ENCODE measurements at regions not wholly inside any gene's neighbourhood (a gene's known extent, or its start where the extent isn't known, plus 50 kb on each side); places are given as distances from the start of the nearest gene placed in this dataset.

DNA sequence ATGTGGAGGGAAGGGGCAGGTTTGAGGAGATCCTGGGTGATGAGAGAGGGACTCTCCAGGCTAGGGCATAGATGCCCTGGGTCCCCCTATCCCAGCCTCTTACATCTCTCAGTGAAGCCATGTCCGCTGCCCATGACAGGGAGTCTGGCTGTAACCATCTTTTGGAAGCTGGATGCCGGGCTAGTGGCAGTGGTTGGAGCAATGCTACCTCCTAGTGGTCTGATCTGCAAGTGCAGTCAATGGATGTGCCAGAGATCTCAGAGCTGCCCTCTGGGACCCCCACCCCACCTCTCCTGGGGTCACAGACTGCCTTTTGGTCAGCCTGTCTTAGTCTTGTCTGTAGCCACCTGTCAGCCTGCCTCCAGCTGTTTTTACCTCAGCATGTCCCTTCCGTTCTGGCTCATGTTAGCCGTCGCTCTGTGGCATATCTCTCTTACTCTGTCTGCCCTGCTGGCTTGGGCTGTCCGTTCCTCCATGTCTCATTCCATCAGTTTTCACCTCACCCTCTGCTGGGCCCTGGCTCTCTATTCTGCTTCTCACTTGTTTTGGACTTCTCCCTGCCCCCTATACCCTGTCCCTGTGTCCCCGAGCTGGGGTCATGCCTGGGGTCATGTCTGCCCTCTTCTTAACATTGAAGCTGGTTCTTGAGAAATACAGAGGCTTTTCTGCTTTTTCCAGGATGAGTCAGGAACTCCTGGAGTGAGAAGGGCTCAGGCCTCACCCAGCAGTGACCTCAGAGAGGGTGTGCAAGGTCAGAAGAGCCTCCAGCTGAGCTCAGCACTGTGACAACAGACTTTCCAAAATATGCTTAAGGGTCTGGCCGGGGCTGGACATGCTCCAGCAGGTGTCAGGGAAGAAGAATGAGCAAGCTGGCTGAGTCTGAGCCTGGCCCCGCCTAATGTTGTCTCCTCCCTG is 52.0 kb upstream of the THY1 start:
- peak; percentile 25 to 27 for DNase-seq (ENCODE audit: low read depth in 1 of 2, low spot score in 1 of 2)

DNA sequence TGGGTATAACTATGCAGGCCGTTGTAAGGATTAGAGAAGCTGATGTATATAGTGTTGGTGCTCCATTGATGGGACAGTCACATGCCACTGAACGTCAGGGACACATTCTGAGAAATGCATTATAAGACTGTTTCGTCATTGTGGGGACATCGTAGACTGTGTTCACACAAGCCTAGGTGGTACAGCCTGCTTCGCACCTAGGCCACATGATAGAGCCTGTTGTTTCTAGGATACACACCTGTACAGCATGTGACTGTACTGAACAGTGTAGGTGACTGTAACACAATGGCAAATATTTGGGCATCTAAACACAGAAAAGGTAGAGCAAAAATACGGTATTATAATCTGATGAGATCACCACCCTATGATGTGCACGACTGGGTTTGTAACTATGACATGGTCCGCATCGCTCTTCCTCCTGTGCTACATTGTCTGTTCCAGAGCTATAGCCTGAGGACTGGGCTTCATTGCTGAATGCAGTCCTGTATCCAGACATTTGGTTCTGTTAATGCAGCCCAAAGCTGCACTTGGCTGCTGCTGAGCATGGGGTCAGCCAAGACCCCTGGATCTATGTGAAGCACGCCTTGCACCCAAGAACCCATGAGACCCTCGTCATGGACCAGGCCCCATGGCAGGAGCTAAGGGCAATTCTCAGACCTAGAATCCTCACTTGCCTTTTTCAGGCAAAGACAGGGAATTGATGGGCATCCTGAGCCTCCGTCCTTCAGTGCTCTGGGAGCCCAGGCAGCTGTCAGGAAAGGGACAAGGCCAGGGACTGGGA is 51.1 kb upstream of the THY1 start:
- no peak for DNase-seq (ENCODE audit: low read depth in 1 of 2, low spot score in 1 of 2)

DNA sequence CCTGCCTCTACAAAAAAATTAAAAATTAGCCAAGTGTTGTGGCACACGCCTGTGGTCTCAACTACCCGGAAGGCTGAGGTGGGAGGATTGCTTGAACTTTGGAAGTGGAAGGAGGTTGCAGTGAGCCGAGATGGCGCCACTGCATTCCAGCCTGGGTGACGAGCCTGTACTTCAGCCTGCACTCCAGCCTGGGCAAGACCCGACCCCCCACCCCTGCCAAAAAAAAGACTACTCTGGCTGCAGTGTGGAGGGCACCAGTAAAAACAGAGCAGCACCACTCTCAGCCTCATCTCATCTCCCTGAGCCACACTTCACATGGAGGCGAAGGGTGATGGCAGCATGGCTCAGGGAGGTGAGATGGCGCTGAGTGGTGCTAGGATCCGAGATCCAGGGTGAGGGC is 50.3 kb upstream of the THY1 start:
- no peak for DNase-seq (ENCODE audit: low read depth in 1 of 2, low spot score in 1 of 2)

DNA sequence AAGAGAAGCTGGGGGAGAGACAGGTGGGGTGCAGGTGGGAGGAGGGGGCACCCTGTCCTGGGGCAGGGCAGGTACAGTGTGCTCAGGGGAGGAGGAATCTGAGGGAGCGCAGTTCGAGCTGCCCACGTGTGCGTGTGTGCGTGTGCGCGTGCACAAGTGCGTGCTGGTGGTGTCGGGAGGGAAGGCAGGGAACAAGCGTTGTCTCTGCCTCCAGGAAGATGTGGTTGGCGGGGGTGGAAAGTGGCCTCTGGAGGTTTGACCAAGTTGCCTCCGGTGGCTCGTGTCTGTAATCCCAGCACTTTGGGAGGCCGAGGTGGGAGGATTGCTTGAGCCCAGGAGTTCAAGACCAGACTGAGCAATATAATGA is 49.9 kb upstream of the THY1 start:
- no peak for DNase-seq (ENCODE audit: low read depth in 1 of 2, low spot score in 1 of 2)

Measured in activated T-helper 1 cell treated with anti-CD3 and anti-CD28 coated beads, Interleukin-2, amount 50 U/mL, for 16 hours (primary cell).